Amniotic stem cell (primary cell): ENCODE measurements at regions not wholly inside any gene's neighbourhood (a gene's known extent, or its start where the extent isn't known, plus 50 kb on each side); places are given as distances from the start of the nearest gene placed in this dataset.
"Not testable (repeated sequence)": the region's sequence is repeated elsewhere in the genome, so short reads cannot be mapped to it uniquely, and the experiment has no call there.

Experiments
- DNase-seq: peaks from one replicate; lab custom pipeline; 2025; lab: John Stamatoyannopoulos, UW

GRCh38 chr22:35138521-35138920, 72.6 kb downstream of the ISX start:
- no peak for DNase-seq

GRCh38 chr22:35140879-35141745, 75.2 kb downstream of the ISX start:
- no peak for DNase-seq

GRCh38 chr22:35148381-35148780, 82.4 kb downstream of the ISX start:
- DNase-seq: no peak

GRCh38 chr22:35148866-35149548, 83.0 kb downstream of the ISX start:
- no peak for DNase-seq

GRCh38 chr22:35150183-35151107, 84.5 kb downstream of the ISX start:
- DNase-seq: no peak

GRCh38 chr22:35152316-35152715, 86.4 kb downstream of the ISX start:
- DNase-seq: no peak

- peak; percentile 35 for DNase-seq
These were observed 89.0 kb downstream of the ISX start for GRCh38 chr22:35154937-35155387.

GRCh38 chr22:35155403-35156025, 89.6 kb downstream of the ISX start:
- DNase-seq: no peak

- DNase-seq: no peak
These were observed 91.0 kb downstream of the ISX start for GRCh38 chr22:35156945-35157344.

- no peak for DNase-seq
These were observed 92.4 kb downstream of the ISX start for GRCh38 chr22:35158336-35158735.

- no peak for DNase-seq
These were observed 93.4 kb downstream of the ISX start for GRCh38 chr22:35159343-35159742.

GRCh38 chr22:35160268-35160667, 94.3 kb downstream of the ISX start:
- DNase-seq: no peak

GRCh38 chr22:35165896-35166295, 91.4 kb upstream of the HMGXB4 start:
- not testable (repeated sequence) for DNase-seq

GRCh38 chr22:35170716-35171697, 86.3 kb upstream of the HMGXB4 start:
- no peak for DNase-seq

- no peak for DNase-seq
These were observed 84.9 kb upstream of the HMGXB4 start for GRCh38 chr22:35172442-35172841.

- DNase-seq: no peak
These were observed 83.6 kb upstream of the HMGXB4 start for GRCh38 chr22:35173655-35174054.

- no peak for DNase-seq
These were observed 82.8 kb upstream of the HMGXB4 start for GRCh38 chr22:35174401-35175038.

GRCh38 chr22:35175392-35175791, 81.9 kb upstream of the HMGXB4 start:
- no peak for DNase-seq

GRCh38 chr22:35177811-35178210, 79.5 kb upstream of the HMGXB4 start:
- DNase-seq: no peak

GRCh38 chr22:35178446-35178845, 78.8 kb upstream of the HMGXB4 start:
- DNase-seq: no peak
